SK-N-SH (cell line): ENCODE measurements at regions not wholly inside any gene's neighbourhood (a gene's known extent, or its start where the extent isn't known, plus 50 kb on each side); places are given as distances from the start of the nearest gene placed in this dataset.

Source experiments
- CTCF ChIA-PET: fragments of 300-600, 350-600 bp; formaldehyde crosslinking; extraction: SDS; loops from one replicate; lab custom pipeline; 2021; lab: Yijun Ruan, JAX
- POLR2A ChIA-PET: fragments of 350-600 bp; sonication (Branson Sonifier 250); formaldehyde crosslinking; extraction: SDS; loops from one replicate; lab custom pipeline; 2020; ENCODE audit warnings: antibody characterized with exemption, inconsistent platforms; lab: Yijun Ruan, JAX
- DNase-seq: peaks from one replicate; pipeline ENCODE4 v3.0.0; 2012
- H2AFZ ChIP-seq: fragments of 200-600 bp; sonication (generic); 2 replicates; pipeline ENCODE4 v1.8.1; 2016; ENCODE audit warnings: antibody characterized with exemption, mild to moderate bottlenecking, low read depth
- H3F3A ChIP-seq: fragments of 200-600 bp; sonication (generic); replicated peaks from 2 replicates; pipeline ENCODE3; 2016; ENCODE audit warnings: antibody characterized with exemption, mild to moderate bottlenecking; ENCODE audit not compliant: insufficient read depth
- H3K27ac ChIP-seq, 2 experiments: fragments of 200-500 bp in 1 of 2; fragments of 200-600 bp in 1 of 2; sonication (Bioruptor generic) in 1 of 2; sonication (generic), shearing (Covaris generic) in 1 of 2; 2 replicates each; pipeline versions ENCODE4 v1.5.1 to v1.6.1; 2014 to 2016; ENCODE audit warnings: low read depth in 2 of 2, inconsistent platforms in 1 of 2, low read length in 1 of 2, mild to moderate bottlenecking in 1 of 2, mixed read lengths in 1 of 2
- H3K27me3 ChIP-seq: fragments of 200-600 bp; sonication (generic), shearing (Covaris generic); 2 replicates; pipeline ENCODE4 v1.6.1; 2016; ENCODE audit warnings: mixed run types; ENCODE audit not compliant: insufficient read depth
- H3K36me3 ChIP-seq, 2 experiments: fragments of 200-500 bp in 1 of 2; fragments of 200-600 bp in 1 of 2; sonication (Bioruptor generic) in 1 of 2; sonication (generic) in 1 of 2; replicated peaks in 1 of 2; 2 replicates each; pipeline versions ENCODE3 to v1.5.1; 2014 to 2016; ENCODE audit warnings: low read length in 1 of 2, mild to moderate bottlenecking in 1 of 2; ENCODE audit not compliant: insufficient read depth in 2 of 2, control insufficient read depth in 1 of 2
- H3K4me1 ChIP-seq, 2 experiments: fragments of 200-500 bp in 1 of 2; fragments of 200-600 bp in 1 of 2; sonication (Bioruptor generic) in 1 of 2; sonication (generic), shearing (Covaris generic) in 1 of 2; 2 replicates each; pipeline versions ENCODE4 v1.5.1 to v1.6.1; 2014 to 2016; ENCODE audit warnings: low read depth in 1 of 2, low read length in 1 of 2, mixed run types in 1 of 2; ENCODE audit not compliant: insufficient read depth in 2 of 2, control insufficient read depth in 1 of 2
- H3K4me2 ChIP-seq: fragments of 200-600 bp; sonication (generic), shearing (Covaris generic); 2 replicates; pipeline ENCODE4 v1.6.1; 2017; ENCODE audit warnings: mixed run types
- H3K4me3 ChIP-seq, 2 experiments: fragments of 200-500 bp in 1 of 2; fragments of 200-600 bp in 1 of 2; sonication (Bioruptor generic) in 1 of 2; sonication (generic), shearing (Covaris generic) in 1 of 2; 2 replicates each; pipeline versions ENCODE4 v1.5.1 to v1.8.1; 2014 to 2016; ENCODE audit warnings: low read depth in 2 of 2, inconsistent platforms in 1 of 2, low read length in 1 of 2, mild to moderate bottlenecking in 1 of 2, mixed read lengths in 1 of 2, moderate library complexity in 1 of 2
- H3K79me2 ChIP-seq: fragments of 200-600 bp; sonication (generic); 2 replicates; pipeline ENCODE4 v1.8.1; 2017; ENCODE audit warnings: mild to moderate bottlenecking; ENCODE audit not compliant: insufficient read depth
- H3K9ac ChIP-seq: fragments of 200-600 bp; sonication (generic); 2 replicates; pipeline ENCODE4 v1.6.1; 2017; ENCODE audit warnings: mixed run types
- H3K9me2 ChIP-seq: fragments of 200-600 bp; sonication (generic); 2 replicates; pipeline ENCODE4 v1.6.1; 2017; ENCODE audit warnings: mixed run types
- H3K9me3 ChIP-seq: fragments of 200-600 bp; sonication (generic); 2 replicates; pipeline ENCODE4 v1.6.1; 2017; ENCODE audit warnings: mixed run types, mild to moderate bottlenecking, moderate library complexity
- H4K20me1 ChIP-seq: fragments of 200-600 bp; sonication (generic); 2 replicates; pipeline ENCODE4 v1.6.1; 2017; ENCODE audit warnings: mild to moderate bottlenecking, mixed run types; ENCODE audit not compliant: insufficient read depth
- FOXM1 ChIP-seq: IDR thresholded peaks from 2 replicates; pipeline ENCODE4 v1.4.0; 2012; ENCODE audit warnings: low read depth, mild to moderate bottlenecking
- GATA2 ChIP-seq: sonication (generic); formaldehyde crosslinking; IDR thresholded peaks from 2 replicates; pipeline ENCODE4 v1.5.0; 2020; ENCODE audit warnings: mild to moderate bottlenecking, missing genetic modification reagents
- JUND ChIP-seq: IDR thresholded peaks from 2 replicates; pipeline ENCODE4 v1.4.0; 2012
- RAD21 ChIP-seq: IDR thresholded peaks from 2 replicates; pipeline ENCODE4 v1.6.1; 2012; ENCODE audit warnings: mild to moderate bottlenecking, low read length
- YY1 ChIP-seq: IDR thresholded peaks from 2 replicates; pipeline ENCODE4 v1.4.0; 2012; ENCODE audit warnings: low read depth, mild to moderate bottlenecking
- WGBS: methylation state at CpG from one replicate; pipeline ENCODE4 v1.1.6; 2017; ENCODE audit warnings: low lambda C conversion rate; 5-methylcytosine and 5-hydroxymethylcytosine counted together
- TF ChIP-seq, protein P1 (sequence below): IDR thresholded peaks from 2 replicates; pipeline ENCODE4 v1.6.1; 2012; ENCODE audit warnings: mild to moderate bottlenecking, low read depth, low read length, moderate library complexity

GRCh38 chr3:55124371-55124770 lies 196.5 kb upstream of the LRTM1 start:
- no peaks in the 10 kb centered on the region for H4K20me1 ChIP-seq
- no peak for TF ChIP-seq RAD21
- no peak for TF ChIP-seq GATA2 (CRISPR knock-in tag)
- no peak for TF ChIP-seq FOXM1
- TF ChIP-seq, protein P1, sequence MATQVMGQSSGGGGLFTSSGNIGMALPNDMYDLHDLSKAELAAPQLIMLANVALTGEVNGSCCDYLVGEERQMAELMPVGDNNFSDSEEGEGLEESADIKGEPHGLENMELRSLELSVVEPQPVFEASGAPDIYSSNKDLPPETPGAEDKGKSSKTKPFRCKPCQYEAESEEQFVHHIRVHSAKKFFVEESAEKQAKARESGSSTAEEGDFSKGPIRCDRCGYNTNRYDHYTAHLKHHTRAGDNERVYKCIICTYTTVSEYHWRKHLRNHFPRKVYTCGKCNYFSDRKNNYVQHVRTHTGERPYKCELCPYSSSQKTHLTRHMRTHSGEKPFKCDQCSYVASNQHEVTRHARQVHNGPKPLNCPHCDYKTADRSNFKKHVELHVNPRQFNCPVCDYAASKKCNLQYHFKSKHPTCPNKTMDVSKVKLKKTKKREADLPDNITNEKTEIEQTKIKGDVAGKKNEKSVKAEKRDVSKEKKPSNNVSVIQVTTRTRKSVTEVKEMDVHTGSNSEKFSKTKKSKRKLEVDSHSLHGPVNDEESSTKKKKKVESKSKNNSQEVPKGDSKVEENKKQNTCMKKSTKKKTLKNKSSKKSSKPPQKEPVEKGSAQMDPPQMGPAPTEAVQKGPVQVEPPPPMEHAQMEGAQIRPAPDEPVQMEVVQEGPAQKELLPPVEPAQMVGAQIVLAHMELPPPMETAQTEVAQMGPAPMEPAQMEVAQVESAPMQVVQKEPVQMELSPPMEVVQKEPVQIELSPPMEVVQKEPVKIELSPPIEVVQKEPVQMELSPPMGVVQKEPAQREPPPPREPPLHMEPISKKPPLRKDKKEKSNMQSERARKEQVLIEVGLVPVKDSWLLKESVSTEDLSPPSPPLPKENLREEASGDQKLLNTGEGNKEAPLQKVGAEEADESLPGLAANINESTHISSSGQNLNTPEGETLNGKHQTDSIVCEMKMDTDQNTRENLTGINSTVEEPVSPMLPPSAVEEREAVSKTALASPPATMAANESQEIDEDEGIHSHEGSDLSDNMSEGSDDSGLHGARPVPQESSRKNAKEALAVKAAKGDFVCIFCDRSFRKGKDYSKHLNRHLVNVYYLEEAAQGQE, result no peak
- TF ChIP-seq JUND, result no peak
- no peak for TF ChIP-seq YY1
- TF ChIP-seq, all 33 proteins: peak for 0
- Histone ChIP-seq H3F3A (no peaks in the 10 kb centered on the region), H2AFZ (no peak overlapping the region), H3K9me2 (no peaks in the 10 kb centered on the region), H3K4me1 (peaks cover 0 to 13% of the 10 kb centered on the region in 2 experiments; a peak in 2 of 4 replicates), H3K36me3 (no peaks in the 10 kb centered on the region), H3K27me3 (no peaks in the 10 kb centered on the region), H3K79me2 (no peaks in the 10 kb centered on the region), H3K4me3 (no peak overlapping the region), H3K4me2 (no peak overlapping the region), H3K9me3 (no peaks in the 10 kb centered on the region), H3K27ac (no peak overlapping the region), H3K9ac (no peak overlapping the region)
- ChIA-PET CTCF (no interaction called here), POLR2A (no interaction called here)
- DNase-seq, result no peak
- 82% methylated on average over 4 of the region's 4 CpGs for WGBS
